C4-2B (cell line): ENCODE measurements at regions not wholly inside any gene's neighbourhood (a gene's known extent, or its start where the extent isn't known, plus 50 kb on each side); places are given as distances from the start of the nearest gene placed in this dataset.

Experiments
- CTCF ChIP-seq: fragments of 450-650 bp; conservative IDR thresholded peaks from 2 replicates; pipeline ENCODE4 v1.5.1; 2017; ENCODE audit warnings: mild to moderate bottlenecking
- ZFX ChIP-seq: fragments of 450-650 bp; IDR thresholded peaks from 2 replicates; pipeline ENCODE4 v1.6.1; 2017

GRCh38 chr7:26472971-26473370 lies 181.3 kb downstream of the SNX10 start:
- TF ChIP-seq CTCF (no peak), ZFX (no peak)
